IPS DF 6.9 (cell line): ENCODE measurements at regions not wholly inside any gene's neighbourhood (a gene's known extent, or its start where the extent isn't known, plus 50 kb on each side); places are given as distances from the start of the nearest gene placed in this dataset.

Experiments
- DNase-seq: peaks from one replicate; pipeline ENCODE4 v3.0.0-alpha.2; 2013; ENCODE audit warnings: low read depth, low spot score
- H3K27ac ChIP-seq: one replicate; pipeline ENCODE4 v1.5.1; 2013; ENCODE audit warnings: low read length, control low read depth
- H3K27me3 ChIP-seq: 2 replicates; pipeline ENCODE4 v1.6.1; 2013; ENCODE audit warnings: mild to moderate bottlenecking, low read length; ENCODE audit not compliant: control insufficient read depth, insufficient read depth
- H3K36me3 ChIP-seq: 2 replicates; pipeline ENCODE4 v1.6.1; 2013; ENCODE audit warnings: low read length; ENCODE audit not compliant: control insufficient read depth, insufficient read depth
- H3K4me1 ChIP-seq: 2 replicates; pipeline ENCODE4 v1.6.1; 2013; ENCODE audit warnings: low read length; ENCODE audit not compliant: control insufficient read depth, insufficient read depth
- H3K4me3 ChIP-seq: 2 replicates; pipeline ENCODE4 v1.5.1; 2013; ENCODE audit warnings: mild to moderate bottlenecking, low read length
- H3K9me3 ChIP-seq: 2 replicates; pipeline ENCODE4 v1.6.1; 2013; ENCODE audit warnings: low read length, inconsistent platforms; ENCODE audit not compliant: control insufficient read depth, insufficient read depth
- WGBS: extraction: QIAGEN DNeasy Blood & Tissue Kit; methylation state at CpG from one replicate; pipeline ENCODE4 v1.1.7; 2013; ENCODE audit warnings: mixed read lengths, missing lambda C conversion rate; ENCODE audit not compliant: insufficient read length, insufficient coverage; 5-methylcytosine and 5-hydroxymethylcytosine counted together

- no peak for DNase-seq
- Histone ChIP-seq H3K4me3 (no peak overlapping the region), H3K36me3 (no peaks in the 10 kb centered on the region), H3K9me3 (no peaks in the 10 kb centered on the region), H3K4me1 (no peaks in the 10 kb centered on the region), H3K27ac (no peak overlapping the region), H3K27me3 (no peaks in the 10 kb centered on the region; the same call in 1 of the 2 replicates)
- whole genome bisulfite sequencing = no CpG with 5 or more reads among the region's 5 CpGs
Measured at GRCh38 chr14:94879537-94879936, 109.6 kb upstream of the GSC start.

DNA sequence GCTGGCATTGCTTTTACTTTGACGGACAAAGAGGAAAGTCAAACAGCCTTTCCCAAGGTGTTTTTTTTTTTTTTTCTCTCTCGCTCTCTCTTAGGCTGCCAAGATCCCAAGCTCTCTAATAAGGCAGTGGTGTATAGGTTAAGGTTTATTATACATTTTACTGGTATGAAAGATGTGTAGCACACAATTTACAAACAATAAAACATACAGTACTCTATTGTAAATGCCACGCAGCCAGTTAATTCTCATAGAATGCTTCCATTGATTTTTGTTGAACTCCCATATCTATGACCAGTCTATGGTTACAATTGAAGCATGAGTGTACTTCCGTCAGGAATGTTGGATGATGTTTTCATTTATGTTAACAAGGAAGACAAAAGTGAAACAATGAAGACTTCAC, 106.4 kb upstream of the GSC start:
- no CpG with 5 or more reads among the region's 4 CpGs for WGBS
- Histone ChIP-seq H3K27me3 (no peaks in the 10 kb centered on the region; the same call in 1 of the 2 replicates), H3K27ac (no peak overlapping the region), H3K4me1 (no peaks in the 10 kb centered on the region; the same call in 1 of the 2 replicates), H3K4me3 (no peak overlapping the region), H3K9me3 (no peaks in the 10 kb centered on the region), H3K36me3 (no peaks in the 10 kb centered on the region)
- DNase-seq = no peak

DNA sequence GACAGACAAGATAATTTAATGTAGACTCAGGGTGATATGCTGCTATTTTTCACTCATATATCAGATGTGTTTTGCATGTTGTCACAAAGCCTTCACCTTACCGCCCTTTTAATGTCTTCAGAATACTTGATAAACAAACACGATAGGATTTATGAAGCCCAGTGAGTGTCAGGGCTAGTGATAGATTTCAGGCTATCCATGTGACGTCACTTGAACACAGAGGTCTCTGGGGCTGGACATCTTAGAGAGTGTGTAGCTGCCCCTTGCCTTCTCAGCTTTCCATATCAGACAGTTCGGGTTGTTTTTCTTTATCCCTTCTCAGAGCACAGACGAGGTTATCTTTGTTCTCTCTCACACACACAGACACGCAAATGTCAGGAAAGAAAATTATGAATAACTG, 105.3 kb upstream of the GSC start:
- DNase-seq = no peak
- Histone ChIP-seq H3K4me1 (no peaks in the 10 kb centered on the region; the same call in 1 of the 2 replicates), H3K36me3 (no peaks in the 10 kb centered on the region), H3K9me3 (no peaks in the 10 kb centered on the region), H3K27ac (no peak overlapping the region), H3K4me3 (no peak overlapping the region), H3K27me3 (no peaks in the 10 kb centered on the region; the same call in 1 of the 2 replicates)
- WGBS = no CpG with 5 or more reads among the region's 6 CpGs

DNA sequence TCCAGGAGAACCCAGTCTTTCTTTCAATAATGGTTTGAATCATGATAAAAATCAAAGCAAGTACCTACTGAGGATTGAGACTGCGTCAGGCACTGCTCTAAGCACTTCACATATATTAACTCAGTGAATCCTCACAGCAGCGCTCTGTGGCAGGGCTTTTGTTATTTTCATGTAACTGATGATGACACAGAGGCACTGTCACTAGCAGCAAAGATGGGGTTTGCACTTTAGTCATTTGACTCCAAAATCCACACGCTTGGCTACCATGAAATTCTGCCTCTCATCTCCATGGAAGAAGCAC, 98.8 kb upstream of the GSC start:
- Histone ChIP-seq H3K4me1 (peaks cover 2% of the 10 kb centered on the region; the same call in 1 of the 2 replicates), H3K27me3 (no peaks in the 10 kb centered on the region), H3K36me3 (no peaks in the 10 kb centered on the region), H3K4me3 (no peak overlapping the region), H3K9me3 (no peaks in the 10 kb centered on the region), H3K27ac (no peak overlapping the region)
- no peak for DNase-seq
- no CpG with 5 or more reads among the region's 3 CpGs for whole genome bisulfite sequencing

DNA sequence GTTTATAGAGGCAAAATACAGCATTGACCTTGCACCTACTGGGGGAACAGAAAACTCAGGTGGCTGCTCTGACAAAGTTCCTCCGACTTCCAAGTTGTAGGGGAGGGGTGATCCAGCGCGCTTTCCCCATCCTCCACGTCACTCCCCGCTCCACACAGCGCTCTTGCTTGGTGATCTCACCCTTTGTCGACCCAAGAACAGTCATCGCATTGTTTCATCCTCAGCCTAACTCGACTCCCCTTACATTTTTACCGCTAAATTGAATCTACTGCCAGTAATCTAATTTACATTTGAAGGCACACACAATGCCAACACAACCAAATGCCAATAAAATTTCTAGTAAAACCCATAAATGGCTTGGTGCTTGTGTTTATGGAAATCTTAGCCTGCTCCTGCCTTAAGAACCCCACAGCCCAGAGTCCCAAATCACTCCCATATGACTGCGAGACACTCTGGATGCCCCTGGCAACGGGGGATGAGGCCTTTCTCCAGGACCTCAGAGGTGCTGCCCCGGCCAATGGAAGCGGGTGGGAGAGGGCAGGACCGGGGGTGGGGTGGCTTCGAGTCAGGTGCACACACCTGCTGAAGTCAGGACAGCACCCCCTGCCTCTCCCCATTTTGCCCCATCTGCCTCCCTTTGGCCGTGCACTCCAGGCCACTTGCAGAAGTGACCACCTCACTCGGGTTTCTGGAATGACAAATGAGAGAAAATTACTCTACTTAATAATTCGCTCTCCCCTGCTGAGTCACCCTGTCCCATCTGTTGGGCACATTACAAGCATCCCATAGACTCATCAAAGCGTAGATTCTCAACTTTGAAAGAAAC, 98.2 kb upstream of the GSC start:
- no peak for DNase-seq
- no peak overlapping the region for H3K27ac ChIP-seq
- no peaks in the 10 kb centered on the region for H3K36me3 ChIP-seq
- no peak overlapping the region for H3K4me3 ChIP-seq
- no peaks in the 10 kb centered on the region for H3K27me3 ChIP-seq
- no CpG with 5 or more reads among the region's 20 CpGs for WGBS
- no peaks in the 10 kb centered on the region for H3K9me3 ChIP-seq
- peaks cover 2% of the 10 kb centered on the region; the same call in 1 of the 2 replicates for H3K4me1 ChIP-seq

- DNase-seq = no peak
- no peak overlapping the region for H3K27ac ChIP-seq
- no CpG with 5 or more reads among the region's 6 CpGs for WGBS
- H3K9me3 ChIP-seq = no peaks in the 10 kb centered on the region
- no peaks in the 10 kb centered on the region for H3K36me3 ChIP-seq
- no peak overlapping the region for H3K4me3 ChIP-seq
- peaks cover 2% of the 10 kb centered on the region; the same call in 1 of the 2 replicates for H3K4me1 ChIP-seq
- no peaks in the 10 kb centered on the region for H3K27me3 ChIP-seq
Measured at GRCh38 chr14:94867209-94867608, 97.3 kb upstream of the GSC start.

GRCh38 chr14:94864387-94865195, 94.7 kb upstream of the GSC start:
- Histone ChIP-seq H3K9me3 (no peaks in the 10 kb centered on the region), H3K4me3 (no peak overlapping the region), H3K36me3 (no peaks in the 10 kb centered on the region), H3K4me1 (peaks cover 2% of the 10 kb centered on the region; the same call in 1 of the 2 replicates), H3K27me3 (no peaks in the 10 kb centered on the region), H3K27ac (no peak overlapping the region)
- no CpG with 5 or more reads among the region's 45 CpGs for WGBS
- no peak for DNase-seq

DNA sequence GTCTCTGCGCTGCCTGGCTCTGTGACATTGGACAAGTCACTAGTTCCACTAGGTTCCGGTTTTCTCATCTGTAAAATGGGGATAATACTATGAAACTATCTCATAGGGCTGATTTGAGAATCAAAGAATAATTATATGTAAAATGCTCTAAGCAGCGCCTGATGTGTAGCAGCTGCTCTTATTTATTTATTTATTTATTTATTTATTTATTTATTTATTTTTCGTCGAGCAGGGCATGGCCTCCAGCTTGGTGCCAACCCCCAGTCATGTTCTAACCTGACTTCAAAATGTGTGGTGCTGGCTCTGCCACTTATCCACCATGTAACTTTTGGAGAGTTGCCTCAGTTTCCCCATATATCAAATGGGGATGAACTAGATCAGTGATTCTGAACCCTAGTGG, 93.5 kb upstream of the GSC start:
- H3K27ac ChIP-seq = no peak overlapping the region
- WGBS = no CpG with 5 or more reads among the region's 5 CpGs

DNA sequence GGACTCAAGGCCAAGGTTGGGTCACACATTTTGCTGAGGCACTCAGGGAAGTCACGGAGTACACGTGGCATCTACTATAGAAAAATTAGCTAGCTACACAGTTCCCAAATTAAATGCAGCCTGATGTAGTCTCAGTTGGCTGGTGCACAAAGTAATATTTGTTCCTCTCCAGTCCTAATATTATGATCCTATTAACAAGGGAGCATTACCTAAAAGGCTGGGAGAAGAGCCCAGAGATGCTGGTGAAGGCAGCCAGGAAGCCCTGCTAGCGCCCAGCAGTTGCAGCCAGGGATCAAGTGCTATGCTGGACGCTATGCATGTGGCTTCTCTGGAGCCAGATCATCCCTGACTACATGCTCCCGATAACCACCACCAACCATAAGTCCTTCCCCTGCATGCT, 88.0 kb upstream of the GSC start:
- Histone ChIP-seq H3K4me3 (no peak overlapping the region), H3K9me3 (no peaks in the 10 kb centered on the region), H3K36me3 (no peaks in the 10 kb centered on the region), H3K4me1 (no peaks in the 10 kb centered on the region), H3K27ac (no peak overlapping the region), H3K27me3 (no peaks in the 10 kb centered on the region)
- DNase-seq = no peak
- WGBS = no CpG with 5 or more reads among the region's 5 CpGs

More for the DNA sequence above, 93.5 kb upstream of the GSC start:
- Histone ChIP-seq H3K9me3 (no peaks in the 10 kb centered on the region), H3K4me3 (no peak overlapping the region), H3K27me3 (no peaks in the 10 kb centered on the region), H3K36me3 (no peaks in the 10 kb centered on the region), H3K4me1 (no peaks in the 10 kb centered on the region; the same call in 1 of the 2 replicates)
- no peak for DNase-seq

DNA sequence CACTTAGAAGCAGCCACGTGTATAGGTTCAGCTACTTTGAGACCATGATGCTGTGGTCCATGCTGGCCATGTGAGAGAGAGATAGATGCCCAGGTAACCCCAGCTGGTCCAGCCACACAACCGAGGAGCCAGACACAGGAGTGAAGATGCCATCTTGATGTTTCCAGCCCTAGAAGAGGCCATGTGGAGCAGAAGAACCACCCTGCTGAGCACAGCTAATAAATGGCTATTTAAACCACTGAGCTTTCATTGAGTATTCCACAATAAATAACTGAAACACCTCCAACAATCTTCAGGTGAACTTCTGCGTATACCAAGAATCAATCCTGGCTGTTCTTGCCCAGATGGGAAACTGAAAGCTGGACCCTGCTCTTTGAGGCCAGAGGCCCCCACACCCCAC, 84.0 kb upstream of the GSC start:
- Histone ChIP-seq H3K9me3 (no peaks in the 10 kb centered on the region), H3K27me3 (no peaks in the 10 kb centered on the region), H3K27ac (no peak overlapping the region), H3K36me3 (no peaks in the 10 kb centered on the region), H3K4me3 (no peak overlapping the region), H3K4me1 (no peaks in the 10 kb centered on the region)
- WGBS = no CpG with 5 or more reads among the region's 3 CpGs
- DNase-seq = no peak
